CD4-positive, alpha-beta T cell treated with Interleukin-10 for 1 hour (primary cell): ENCODE measurements at regions not wholly inside any gene's neighbourhood (a gene's known extent, or its start where the extent isn't known, plus 50 kb on each side); places are given as distances from the start of the nearest gene placed in this dataset.

ENCODE experiments used
- DNase-seq: peaks from one replicate; pipeline ENCODE4 v3.0.0-alpha.2; 2020

GRCh38 chr18:56112013-56112749, 524.2 kb upstream of the TCF4 start:
- DNase-seq = no peak

DNA sequence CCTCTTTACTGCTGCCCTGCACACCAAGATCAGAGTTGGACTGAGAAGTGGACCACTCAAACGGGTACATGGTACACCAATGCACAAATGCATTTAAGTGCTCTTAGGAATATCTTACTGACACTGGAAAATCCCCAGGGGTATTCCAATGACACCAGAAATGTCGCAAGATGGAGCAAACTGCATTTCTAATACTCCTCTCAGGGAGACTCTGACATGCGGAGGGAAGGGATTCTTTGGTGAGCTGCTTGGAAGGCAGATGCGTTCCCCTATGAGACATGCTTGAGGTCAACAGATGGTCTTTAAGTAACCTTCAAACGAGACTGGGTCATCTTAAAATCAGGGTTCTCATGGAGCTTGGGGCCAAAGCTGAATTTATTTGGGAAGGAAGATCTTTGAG, 521.8 kb upstream of the TCF4 start:
- DNase-seq = no peak

DNA sequence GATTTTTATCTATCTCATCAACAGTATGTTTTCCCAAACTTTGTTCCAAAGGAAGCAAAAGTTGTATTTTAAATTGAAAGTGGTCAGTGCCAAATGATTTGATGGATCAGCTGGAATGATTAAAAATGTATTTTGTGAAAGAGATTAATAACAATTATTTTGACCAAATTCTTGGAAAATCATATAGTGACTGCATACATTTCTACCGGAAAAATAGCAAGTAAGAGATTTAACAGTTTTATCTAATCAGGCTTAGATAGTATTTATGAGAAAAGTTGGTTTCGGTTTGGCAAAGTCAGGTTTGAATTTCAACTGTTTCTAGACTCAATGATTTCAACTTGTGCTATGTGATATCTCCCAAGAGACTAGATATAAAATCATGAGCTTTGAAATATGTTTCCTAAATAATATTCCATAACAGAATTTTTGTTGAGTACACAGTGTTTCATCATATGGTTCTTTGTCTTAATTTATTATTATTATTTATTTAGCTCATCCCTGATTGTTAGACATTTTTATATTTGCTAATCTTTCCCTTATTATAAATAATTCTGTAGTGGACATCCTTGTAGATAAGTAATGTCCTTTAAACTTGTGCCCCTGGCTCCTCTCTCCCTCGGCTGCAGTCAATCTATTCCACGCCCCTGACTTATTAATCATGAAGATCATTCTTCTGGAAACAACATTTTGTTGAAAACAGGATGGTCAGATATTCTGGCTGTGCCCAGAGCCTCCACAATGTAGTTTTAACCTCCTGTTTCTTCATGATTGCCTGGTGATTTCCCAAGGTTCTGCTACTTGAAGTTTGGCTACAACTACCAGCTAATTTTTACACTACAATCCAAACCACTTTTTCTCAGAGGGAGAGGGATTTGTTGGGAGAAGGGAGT, 520.7 kb upstream of the TCF4 start:
- no peak for DNase-seq

- no peak for DNase-seq
These were observed 520.0 kb upstream of the TCF4 start for GRCh38 chr18:56107821-56108477.

- no peak for DNase-seq
These were observed 512.2 kb upstream of the TCF4 start for GRCh38 chr18:56100090-56100722.

DNA sequence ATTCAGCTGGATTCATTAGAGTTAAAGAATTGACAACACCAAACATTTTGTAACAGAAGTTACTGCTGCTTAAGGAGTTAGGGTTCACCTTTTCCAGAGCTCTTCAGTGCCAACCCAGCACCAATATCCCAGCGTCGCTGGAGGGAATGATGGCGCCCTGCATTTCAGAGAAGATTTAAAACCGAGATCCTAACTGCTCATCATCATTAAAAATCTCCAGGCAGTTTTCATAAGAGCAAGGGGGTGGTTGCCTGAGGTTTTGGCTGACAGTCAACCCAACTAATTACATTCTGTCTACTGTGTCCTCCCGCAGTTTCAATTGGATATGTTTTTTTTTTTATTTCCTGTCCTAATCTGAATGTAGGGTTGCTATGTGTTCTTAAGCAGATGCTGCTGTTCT, 509.6 kb upstream of the TCF4 start:
- DNase-seq = no peak

DNA sequence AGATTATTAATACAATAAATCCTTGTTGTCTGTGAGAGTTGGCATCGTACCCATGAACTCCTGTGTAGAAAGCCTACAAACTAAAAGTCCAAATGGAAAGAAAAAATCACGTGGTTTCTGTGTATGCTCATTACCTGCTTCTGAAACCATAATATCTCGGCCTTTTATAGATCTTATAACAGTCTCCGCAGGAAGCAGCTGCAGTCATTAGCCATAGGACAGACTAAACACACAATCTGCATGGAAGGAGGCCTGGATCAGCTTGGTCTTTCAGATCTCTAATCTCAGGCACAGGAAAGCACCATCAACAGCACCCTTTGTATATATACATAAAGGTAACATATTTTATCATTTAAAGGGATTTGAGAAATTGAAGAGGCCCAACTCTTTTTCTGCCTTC, 508.9 kb upstream of the TCF4 start:
- no peak for DNase-seq

- no peak for DNase-seq
These were observed 501.7 kb upstream of the TCF4 start for GRCh38 chr18:56089612-56090258.

GRCh38 chr18:56086786-56087185, 498.8 kb upstream of the TCF4 start:
- DNase-seq = no peak

- DNase-seq = no peak
These were observed 498.2 kb upstream of the TCF4 start for GRCh38 chr18:56086176-56086575.

GRCh38 chr18:56085551-56085950, 497.6 kb upstream of the TCF4 start:
- no peak for DNase-seq

DNA sequence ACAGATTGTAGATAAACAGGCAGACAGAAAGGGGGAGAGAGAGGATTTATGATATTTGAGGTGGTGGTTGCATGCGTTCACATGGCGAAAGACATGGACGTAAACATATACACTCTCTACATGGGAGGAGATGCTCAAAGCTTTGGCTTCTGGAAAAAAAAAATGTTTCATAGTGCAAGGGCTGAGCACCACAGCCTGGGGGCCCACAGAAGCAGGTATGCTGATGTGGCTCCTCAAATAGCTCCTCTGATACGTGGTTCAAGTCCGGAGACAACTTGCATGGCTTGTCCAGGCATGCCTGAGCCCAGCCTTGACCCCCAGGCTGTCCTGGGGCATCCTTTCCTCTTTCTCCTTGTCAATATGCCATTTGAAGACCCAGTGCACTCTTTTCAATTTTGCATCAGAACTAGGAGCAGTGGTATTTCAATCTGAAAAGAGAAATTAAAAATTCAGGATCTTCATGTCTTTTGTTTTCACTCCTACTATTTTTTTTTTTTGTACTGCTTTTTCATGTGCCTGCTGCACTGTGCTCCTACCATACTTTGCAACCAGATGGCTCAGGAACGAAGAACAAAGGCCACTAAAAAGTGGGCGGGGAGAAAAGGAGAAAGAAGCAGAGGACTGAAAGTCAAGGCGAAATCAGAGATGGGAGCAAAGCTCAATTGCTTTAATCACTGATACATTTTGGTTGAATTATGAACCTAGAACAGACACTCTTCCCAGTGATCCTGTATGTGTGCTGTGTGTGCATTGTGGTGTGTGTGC, 495.7 kb upstream of the TCF4 start:
- no peak for DNase-seq

GRCh38 chr18:56083097-56083521, 495.1 kb upstream of the TCF4 start:
- no peak for DNase-seq

GRCh38 chr18:56076723-56077122, 488.7 kb upstream of the TCF4 start:
- DNase-seq = no peak

- no peak for DNase-seq
These were observed 480.7 kb upstream of the TCF4 start for GRCh38 chr18:56068701-56069100.

- DNase-seq = no peak
These were observed 480.1 kb upstream of the TCF4 start for GRCh38 chr18:56067969-56068671.

- DNase-seq = no peak
These were observed 479.4 kb upstream of the TCF4 start for GRCh38 chr18:56067214-56067894.

DNA sequence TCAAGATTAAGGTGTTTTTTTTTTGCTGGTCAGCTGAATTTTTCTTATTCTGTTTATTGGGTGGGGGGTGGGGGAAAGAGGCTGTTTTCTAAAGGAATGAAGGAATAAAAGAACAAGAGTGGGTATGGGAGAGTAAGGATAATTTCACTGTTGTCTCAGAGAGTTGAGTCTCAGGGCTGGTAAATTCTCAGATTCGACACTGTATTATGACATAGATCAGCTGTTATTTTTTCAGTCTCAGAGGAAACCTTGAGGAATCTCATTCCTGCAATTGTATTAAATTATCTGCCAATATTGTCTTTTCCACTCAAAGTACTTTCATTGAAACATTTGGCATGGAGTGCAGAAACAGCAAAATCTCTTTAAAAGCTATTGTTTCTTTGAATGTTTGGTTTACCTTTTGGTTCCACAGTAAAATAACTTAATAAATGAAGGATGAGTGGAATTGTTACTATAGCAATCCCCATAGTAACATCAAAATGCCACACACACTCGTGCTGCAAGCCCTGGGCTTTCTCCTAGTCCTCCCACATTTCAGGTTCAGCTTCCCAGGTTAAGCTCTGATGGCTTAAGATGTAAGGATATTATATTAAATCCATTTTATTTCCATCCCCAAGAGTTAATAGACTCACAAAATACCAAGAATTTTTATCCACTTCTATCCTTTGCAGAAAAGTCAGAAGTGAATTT, 478.7 kb upstream of the TCF4 start:
- DNase-seq = no peak

DNA sequence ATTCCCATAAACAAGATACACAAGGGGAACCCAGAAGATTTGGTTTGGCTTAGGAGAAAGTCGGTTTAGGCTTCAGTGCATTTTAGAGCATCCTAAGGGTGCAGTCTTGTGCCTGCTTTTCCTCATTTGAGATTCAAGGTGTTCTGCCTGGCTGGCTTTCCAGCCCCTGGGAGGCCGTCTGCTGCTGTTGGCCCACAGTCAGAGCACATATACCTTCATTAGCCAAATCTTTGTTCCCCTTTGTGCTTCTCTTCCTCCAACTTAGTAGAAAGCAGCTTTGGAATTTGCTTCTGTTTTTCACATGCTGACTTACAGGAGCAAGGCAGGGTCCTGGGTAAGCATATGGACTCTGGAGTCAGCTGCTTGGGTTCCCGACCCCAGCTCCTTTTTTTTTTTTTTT, 477.1 kb upstream of the TCF4 start:
- no peak for DNase-seq

- DNase-seq = no peak
These were observed 474.9 kb upstream of the TCF4 start for GRCh38 chr18:56062931-56063330.
